Panc1 (cell line): ENCODE measurements at regions not wholly inside any gene's neighbourhood (a gene's known extent, or its start where the extent isn't known, plus 50 kb on each side); places are given as distances from the start of the nearest gene placed in this dataset.

Experiments used
- CTCF ChIP-seq: fragments of 450-650 bp; IDR thresholded peaks from 2 replicates; pipeline ENCODE4 v1.5.1; 2017; ENCODE audit warnings: mild to moderate bottlenecking
- POLR2AphosphoS5 ChIP-seq: IDR thresholded peaks from 2 replicates; pipeline ENCODE4 v1.6.1; 2012; ENCODE audit warnings: mild to moderate bottlenecking, low read depth, low read length, moderate library complexity
- REST ChIP-seq, 2 experiments: IDR thresholded peaks; 2 replicates each; pipeline ENCODE4 v1.6.1; 2011 to 2012; ENCODE audit warnings: low read depth in 2 of 2, control low read depth in 1 of 2, low read length in 1 of 2, mild to moderate bottlenecking in 1 of 2, moderate library complexity in 1 of 2; ENCODE audit not compliant: insufficient read depth in 1 of 2
- SIN3A ChIP-seq: IDR thresholded peaks from 2 replicates; pipeline ENCODE4 v1.6.1; 2012; ENCODE audit warnings: low read depth, mild to moderate bottlenecking, low read length, moderate library complexity, borderline replicate concordance; ENCODE audit not compliant: insufficient read depth
- TCF7L2 ChIP-seq: IDR thresholded peaks from 2 replicates; pipeline ENCODE4 v1.6.1; 2011; ENCODE audit warnings: mild to moderate bottlenecking, low read depth, low read length, inconsistent platforms

GRCh38 chr12:114473018-114473417 lies 67.1 kb upstream of the TBX5 start:
- TF ChIP-seq CTCF (no peak), POLR2AphosphoS5 (no peak), TCF7L2 (no peak), SIN3A (no peak), REST (IDR thresholded peaks at IDR 0.05; ENCODE audit: insufficient read depth in 1 of 2, low read depth in 2 of 2, low read length in 1 of 2) (no peak)
